ENCODE measurements at regions not wholly inside any gene's neighbourhood (a gene's known extent, or its start where the extent isn't known, plus 50 kb on each side); places are given as distances from the start of the nearest gene placed in this dataset.
"Not testable (repeated sequence)": the region's sequence is repeated elsewhere in the genome, so short reads cannot be mapped to it uniquely, and the experiment has no call there.

DNA sequence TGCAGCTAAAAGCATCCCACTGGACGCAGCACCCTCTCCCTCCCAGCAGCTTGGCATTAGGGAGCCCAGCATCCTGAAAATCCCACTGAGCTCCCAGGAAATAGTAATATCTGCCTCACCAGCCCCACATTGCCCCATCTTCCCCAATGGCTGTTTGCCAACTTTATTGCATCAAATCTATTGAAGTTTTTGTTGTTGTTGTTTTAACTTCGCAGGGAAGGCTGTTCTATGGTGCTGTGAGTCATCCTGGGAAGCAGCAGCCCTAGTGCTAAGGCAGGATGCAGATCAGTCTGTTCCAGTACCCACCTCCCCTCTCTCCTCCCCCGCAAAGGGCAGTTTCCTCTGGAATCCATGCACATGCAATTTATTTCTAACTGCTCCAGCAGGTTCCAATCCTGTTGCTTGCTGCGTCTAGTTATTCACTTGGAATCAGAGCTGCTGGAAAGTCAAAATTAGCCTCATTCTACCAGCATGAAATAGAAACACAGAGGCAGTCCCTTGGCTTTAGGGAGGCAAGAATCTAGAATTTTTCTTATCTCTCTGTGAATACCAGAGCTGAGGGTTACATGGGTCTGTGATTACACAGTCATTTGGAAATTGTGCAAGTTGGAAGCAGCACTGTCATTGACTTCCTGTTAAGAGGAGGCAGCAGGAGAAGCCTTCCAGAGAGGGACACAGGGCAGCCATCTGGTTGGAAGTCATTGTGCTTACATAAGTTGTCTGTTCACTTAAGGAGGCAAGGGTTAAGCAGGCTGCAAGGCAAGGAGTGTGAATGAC is 115.9 kb upstream of the CACUL1 start:
- peak; percentile 76 for DNase-seq (ENCODE audit: low spot score)

DNA sequence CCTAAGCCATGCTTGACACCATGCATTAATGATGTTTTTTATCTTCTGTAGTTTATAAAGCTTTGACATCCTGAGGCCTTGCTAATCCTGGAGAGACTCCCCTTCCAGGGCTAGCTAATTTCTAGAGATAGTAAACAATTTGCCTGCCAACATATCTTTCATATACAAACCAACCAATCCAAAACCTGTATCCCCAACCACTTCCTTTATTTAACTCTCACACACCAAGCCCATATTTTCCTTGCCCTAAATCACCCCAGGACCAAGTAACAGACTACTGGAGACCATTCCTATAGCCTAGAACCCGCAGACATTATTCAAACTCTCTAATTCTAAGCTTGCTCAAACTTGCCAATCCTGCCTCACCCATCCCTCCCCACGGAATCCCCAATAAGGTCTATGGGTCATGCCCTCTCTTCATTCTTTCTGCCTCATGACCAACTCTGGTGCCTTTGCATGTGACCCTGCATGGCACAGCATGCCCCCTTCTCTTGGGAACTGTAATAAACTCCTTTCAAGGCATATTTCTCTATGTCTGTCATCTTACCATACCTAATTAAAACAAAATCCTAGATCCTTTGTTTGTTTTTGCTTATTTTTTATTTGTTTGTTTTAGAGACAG is 116.6 kb upstream of the CACUL1 start:
- no peak for DNase-seq (ENCODE audit: low spot score)

DNA sequence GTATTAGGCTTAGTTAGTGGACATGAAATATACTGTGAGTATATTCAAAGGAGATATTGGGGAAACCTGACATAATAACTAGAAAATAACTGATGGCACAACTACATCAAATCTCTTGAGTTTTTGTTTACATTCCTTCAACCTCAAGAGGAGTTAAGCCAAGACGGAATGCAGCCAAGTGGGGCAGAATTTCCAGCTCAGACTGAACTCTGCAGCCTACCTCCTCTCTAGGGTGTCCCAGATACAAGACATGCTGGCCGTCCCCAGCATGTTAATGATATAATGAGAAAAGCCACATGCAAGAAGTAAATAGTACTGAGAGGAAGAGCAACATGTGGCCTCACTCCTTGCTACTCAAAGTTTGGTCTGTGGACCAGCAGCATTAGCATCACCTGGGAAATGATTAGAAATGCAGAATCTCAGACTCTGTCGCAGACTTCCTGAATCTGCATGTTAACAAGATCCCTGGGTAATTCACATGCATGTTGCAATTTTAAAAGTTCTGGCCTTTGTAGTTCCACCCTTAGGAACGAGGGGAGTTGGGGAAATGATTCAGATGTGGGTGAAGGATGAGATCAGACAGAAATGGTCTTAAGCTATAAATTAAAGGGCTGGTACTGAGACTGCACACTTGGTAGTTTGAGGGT is 118.4 kb upstream of the CACUL1 start:
- no peak for DNase-seq (ENCODE audit: low spot score)

DNA sequence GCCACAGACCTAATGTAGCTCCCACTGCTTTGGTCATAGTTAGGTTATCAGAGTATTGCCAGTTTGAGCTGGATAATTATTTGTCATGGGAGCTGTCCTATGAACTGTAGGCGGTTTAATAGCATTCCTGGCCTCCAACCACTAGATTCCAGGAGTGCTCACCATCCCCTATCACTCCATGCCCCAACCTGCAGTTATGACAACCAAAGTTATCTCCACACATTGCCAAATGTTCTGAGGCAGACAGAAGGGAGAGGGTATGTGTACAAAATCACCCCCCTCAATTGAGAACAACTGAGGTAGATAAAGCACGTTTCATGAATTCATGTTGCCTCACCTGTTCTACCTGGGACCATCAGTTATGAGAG is 119.0 kb upstream of the CACUL1 start:
- no peak for DNase-seq (ENCODE audit: low spot score)

DNA sequence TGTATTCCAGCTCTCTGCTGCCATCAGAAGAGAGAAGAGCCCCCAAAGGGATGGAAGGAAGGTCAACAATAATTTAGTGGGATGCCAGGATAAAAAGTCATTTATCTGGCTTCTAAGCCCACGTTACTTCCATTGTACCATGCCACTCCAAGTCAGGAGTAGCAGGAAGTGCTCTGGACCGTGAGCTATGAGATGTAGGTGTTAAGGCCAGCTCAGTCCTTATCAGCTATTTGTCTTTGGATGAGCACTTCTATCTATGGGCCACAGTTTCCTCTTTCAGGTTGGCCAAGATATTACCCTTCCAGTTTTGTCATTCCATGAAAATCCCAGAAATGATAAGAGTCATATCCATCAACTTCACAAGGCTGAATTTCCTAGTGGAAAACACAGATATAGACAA is 119.4 kb upstream of the CACUL1 start:
- DNase-seq (ENCODE audit: low spot score) = no peak

DNA sequence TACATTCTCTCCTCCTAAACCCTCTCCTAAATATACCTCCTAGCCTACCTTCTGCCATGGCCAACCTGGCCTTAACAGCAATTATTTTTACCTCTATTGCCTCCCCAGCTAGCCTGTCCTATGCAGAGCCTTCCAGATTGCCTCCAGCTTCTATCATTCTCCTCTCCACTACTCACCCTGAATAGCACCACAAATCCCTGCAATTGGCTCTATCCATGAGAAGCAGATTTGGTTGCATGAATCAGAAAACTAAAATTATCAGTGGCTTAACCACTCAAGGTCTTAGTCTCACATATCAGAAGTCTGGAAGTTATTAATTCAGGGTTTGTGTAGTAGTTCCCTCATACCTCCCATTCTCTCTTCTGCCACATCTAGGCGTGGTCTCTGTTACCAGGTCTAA is 120.3 kb upstream of the CACUL1 start:
- no peak for DNase-seq (ENCODE audit: low spot score)

DNA sequence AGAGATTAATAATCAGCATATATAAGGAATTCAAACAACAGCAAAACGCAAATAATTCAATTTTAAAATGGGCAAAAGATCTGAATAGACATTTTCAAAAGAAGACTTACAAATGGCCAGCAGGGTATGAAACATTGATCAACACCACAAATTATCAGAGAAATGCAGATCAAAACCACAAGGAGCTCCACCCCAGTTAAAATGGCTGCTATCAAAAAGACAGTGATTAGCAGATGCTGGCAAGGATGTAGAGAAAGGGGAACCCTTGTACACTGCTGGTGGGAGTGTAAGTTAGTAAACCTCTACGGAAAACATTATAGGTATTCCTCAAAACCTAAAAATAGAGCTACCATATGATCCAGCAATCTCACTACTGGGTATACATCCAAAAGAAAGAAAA is 128.0 kb upstream of the CACUL1 start:
- no peak for DNase-seq (ENCODE audit: low spot score)

DNA sequence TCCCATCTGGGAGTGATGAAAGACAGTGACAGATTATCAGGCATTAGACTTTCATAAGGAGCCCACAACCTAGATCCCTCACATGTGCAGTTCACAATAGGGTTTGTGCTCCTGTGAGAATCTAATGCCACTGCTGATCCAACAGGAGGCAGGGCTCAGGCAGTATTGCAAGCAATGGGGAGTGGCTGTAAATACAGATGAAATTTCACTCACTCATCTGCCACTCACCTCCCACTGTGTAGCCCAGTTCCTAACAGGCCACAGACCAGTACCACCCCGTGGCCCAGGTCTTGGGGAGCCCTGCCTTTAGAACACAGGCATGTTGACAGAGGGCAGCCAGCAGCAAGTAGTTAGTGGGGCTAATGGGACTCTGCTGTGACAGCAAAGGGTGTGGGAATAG is 137.3 kb upstream of the NANOS1 start:
- no peak for DNase-seq (ENCODE audit: low spot score)

DNA sequence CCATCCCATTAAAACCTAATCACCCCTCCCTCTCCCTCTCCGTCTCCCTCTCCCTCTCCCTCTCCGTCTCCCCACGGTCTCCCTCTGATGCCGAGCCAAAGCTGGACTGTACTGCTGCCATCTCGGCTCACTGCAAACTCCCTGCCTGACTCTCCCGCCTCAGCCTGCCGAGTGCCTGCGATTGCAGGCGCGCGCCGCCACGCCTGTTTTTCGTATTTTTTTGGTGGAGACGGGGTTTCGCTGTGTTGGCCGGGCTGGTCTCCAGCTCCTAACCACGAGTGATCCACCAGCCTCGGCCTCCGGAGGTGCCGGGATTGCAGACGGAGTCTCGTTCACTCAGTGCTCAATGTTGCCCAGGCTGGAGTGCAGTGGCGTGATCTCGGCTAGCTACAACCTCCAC is 134.6 kb upstream of the NANOS1 start:
- not testable (repeated sequence) for DNase-seq (ENCODE audit: low spot score)

DNA sequence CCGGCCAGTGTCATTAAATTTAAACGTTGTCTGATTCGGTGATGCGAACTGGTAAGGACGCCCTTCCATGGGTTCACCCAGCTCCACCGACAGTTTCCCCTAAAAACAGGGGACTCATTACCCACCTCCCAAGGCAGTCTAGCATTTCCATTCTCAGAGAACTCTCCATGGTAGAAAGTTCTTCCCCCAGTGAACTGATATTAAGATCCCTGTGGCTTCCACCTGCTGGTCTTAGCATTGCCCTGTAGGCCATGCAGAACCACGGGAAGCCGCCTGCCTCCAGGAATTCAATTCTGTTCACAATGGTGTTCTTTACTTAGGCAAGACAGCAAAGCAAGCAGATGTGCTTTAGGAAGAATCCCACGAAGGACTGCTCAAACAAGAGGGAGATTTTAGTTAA is 128.9 kb upstream of the NANOS1 start:
- no peak for DNase-seq (ENCODE audit: low spot score)

DNA sequence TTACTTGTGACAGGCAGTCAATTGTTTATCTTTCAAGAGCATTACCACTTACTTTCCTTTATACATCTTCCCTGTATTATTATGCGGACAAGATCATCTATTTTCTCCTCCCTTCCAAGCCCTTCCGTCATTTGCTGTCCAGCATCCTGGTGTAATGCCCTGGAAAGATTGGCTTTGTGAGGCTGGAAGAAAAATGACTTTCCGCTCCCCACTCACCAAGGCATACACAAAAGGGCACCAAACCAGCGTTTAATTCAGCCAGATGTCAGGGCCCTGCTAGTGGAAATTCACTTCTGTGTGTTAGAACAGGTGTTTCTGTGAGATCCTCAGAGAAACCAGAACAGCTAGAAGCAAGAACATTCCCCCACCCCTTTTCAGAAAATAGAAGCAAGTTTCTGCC is 128.1 kb upstream of the NANOS1 start:
- DNase-seq (ENCODE audit: low spot score) = no peak

DNA sequence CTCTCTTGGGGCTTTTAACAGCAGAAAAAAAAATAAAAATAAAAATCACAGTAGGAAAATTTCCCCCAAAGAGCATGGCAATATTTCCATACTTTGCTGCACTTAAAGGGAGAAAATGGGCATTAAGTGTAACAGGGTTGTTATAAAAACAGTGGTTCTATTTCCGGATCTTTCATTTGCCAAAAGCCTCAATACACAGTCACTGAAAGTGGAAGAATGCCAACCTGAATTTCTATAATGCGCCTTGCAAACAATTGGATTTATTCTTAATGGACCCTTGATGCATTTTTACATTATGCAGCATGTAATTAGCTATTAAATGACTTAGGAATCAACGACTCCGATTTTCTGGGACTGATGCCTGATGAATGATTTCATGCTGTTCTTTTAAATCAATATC is 127.6 kb upstream of the NANOS1 start:
- no peak for DNase-seq (ENCODE audit: low spot score)

DNA sequence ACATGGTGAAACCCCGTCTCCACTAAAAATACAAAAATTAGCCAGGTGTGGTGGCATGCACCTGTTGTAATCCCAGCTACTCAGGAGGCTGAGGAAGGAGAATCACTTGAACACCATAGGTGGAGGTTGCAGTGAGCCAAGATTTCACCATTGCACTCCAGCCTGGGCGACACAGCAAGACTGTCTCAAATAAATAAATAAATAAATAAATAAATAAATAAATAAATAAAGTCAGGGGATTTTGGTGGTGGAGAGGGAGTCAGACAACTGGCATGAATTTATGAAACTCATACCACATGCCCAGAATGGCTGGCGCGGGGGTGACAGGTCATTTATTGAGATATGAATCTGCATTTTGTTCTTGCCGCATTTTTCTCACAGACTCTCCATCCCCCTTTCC is 126.9 kb upstream of the NANOS1 start:
- not testable (repeated sequence) for DNase-seq (ENCODE audit: low spot score)

DNA sequence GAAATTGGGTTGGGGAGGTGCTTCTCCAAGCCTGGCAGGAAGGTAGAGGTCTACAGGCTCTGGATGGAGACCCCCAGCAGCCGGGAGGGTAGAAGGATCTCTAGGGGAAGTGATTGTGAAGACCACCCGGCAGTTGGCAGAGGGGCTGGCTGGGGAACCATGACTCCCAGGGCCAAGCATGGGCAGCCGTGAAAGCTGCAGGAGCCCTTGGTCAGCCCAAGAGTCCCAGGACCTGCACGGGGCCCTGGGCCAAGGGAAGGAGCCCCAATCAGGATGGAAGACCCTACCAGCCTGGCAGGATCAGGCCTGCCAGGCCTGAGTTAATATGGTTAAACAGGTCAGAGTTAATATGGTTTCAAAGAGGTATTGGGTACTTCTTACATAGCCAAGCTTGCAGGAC is 126.3 kb upstream of the NANOS1 start:
- no peak for DNase-seq (ENCODE audit: low spot score)

DNA sequence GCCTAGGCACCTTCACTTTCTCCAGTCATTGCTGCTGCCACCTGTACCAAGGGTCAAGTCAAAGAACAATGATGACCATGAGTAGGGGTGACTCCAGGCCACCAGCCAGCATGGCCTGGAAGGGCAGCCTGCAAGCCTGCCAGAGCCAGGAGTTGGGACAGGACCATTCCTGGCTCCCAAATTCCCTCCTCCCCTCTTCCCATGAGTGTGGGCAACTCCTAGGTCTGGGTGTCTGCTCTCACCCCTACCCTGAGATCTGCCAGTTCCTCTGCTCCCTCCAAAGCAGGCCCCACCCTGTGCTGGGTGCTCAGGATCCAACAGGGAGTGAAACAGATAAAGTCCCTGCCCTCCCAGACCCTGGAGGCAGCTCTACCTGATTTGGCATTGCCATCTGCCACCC is 125.8 kb upstream of the NANOS1 start:
- DNase-seq (ENCODE audit: low spot score) = no peak

DNA sequence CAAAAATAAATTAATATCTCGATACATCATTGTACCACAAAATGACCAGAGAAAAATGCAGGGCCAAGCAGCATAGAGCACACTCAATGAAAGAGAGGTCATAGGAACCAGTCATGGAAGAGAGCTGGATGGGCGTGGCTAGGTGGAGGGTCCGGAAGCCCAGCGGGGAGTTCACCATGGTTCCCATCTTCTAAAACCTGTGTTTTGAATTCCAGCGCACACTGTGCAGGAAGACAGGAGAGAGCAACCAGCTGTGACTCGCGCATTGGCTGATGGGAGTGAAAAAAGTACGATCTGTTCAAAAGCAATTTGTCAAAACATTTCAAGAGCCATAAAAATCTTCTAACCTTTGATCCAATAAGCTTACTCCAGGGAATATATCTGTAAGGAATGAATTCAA is 125.2 kb upstream of the NANOS1 start:
- no peak for DNase-seq (ENCODE audit: low spot score)

DNA sequence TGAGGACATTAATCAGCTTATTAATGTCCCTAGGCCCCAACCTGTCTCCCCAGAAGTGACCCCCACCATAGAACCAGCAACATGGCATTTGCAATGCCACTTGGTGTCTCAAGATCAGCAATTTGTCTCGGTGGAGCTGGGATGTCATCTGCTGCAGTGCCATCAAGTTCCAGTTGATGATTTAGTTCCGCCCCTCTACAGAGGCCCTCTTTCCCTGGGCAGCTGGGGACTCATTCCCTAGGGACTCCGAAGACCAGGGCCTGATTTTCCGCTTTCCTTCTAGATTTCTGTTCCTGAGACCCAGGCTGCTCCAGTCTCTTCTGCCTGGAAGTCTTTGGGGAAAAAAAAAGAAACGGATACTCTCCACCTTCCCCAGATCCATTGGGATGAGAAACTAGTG is 122.5 kb upstream of the NANOS1 start:
- no peak for DNase-seq (ENCODE audit: low spot score)

DNA sequence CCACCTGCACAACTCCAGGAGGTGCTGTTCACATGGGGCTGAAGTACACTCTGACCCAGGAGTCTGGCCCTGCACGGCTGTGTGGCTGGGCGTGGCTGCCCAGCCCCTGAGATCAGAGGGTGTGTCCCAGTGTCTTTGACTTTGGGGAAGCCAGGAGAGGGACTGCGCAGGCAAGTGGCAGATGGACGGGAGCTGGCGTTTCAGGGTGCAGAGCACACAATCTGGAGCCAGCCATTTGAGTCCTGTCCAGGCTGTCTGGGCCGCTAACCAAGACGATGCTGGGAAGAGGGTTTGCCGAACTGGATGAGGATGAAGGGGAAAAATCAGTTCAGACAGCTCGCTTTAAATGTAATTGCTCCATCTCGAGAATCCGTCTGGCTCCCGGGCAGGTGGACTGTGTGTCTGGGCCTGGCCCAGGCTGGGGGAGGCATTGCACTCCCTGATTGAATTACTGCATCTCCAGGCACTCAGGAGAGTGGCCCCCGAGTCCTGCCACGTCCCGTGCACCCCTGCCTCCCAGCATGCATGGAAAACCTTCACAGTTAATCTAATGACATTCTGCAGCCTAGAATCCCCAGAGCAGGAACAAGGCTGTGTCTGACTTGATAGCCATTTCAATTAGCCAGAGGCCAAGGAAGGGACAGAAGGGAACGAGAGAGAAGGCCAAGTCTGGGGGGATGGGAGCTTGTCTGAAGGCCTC is 120.8 kb upstream of the NANOS1 start:
- peak; percentile 13 for DNase-seq (ENCODE audit: low spot score)

DNA sequence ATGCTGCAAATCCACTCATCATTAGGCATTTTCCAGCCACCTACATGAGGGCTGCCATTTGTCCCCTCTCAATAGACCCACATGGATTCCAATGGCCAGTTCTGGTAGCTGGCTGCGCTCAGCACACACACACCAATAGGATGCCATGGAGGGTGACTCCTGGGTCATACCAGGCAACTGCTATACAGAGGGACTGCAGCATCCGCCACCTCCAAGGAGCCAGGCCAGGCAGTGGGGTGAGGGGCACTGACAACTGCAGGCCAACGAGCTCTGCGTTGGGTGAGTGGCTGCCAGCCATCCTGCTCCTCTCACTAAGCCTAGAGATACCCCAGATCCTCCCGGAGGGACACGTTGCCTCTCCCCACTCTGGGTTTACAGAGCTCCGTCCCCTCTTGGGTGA is 118.8 kb upstream of the NANOS1 start:
- no peak for DNase-seq (ENCODE audit: low spot score)

DNA sequence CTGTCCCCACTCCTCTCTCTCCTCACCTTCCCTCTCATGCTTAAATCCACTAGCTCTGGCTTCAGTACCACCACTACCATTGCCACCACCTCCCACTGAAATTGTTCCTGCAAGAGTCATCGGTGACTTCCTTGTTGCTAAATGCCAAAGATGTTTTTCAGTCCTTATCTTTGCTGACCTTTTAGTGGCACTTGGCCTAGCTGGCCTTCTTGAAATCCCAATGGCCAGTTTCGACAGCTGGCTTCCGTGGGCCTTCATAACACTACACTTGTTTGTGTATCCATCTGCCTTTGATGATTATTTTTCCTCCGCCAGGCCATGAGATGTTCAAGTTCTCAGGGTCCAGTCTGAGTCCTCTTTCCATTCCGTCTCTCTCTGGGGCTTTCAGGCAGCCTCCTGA is 118.2 kb upstream of the NANOS1 start:
- no peak for DNase-seq (ENCODE audit: low spot score)

DNA sequence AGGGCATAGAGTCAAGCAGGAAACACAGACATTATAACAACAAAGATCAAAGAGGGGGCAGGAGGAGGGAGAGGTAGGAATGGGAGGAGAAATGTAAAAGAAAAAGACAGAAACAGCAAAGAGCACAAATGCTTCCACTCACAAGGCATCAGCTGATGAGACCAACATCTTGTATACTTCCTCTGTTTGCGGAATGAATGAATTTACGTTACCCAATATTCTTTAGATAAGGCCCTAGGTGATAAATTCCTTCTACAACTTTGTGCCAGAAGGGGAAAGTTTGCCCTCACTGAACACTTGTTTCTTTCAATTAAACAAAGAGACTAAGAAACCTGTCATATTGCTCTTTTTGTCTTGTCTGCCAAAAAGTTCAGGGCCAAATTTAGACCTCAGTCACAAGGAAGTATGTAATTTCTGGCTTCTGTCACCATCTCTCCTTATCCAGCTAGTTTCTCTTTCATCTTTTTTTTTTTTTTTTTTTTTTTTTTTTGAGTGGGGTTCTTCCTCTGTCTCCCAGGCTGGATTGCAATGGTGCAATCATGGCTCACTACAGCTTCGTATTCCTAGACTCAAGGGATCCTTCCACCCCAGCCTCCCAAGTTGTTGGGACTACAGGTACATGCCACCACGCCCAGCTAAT is 116.4 kb upstream of the NANOS1 start:
- DNase-seq (ENCODE audit: low spot score) = no peak

DNA sequence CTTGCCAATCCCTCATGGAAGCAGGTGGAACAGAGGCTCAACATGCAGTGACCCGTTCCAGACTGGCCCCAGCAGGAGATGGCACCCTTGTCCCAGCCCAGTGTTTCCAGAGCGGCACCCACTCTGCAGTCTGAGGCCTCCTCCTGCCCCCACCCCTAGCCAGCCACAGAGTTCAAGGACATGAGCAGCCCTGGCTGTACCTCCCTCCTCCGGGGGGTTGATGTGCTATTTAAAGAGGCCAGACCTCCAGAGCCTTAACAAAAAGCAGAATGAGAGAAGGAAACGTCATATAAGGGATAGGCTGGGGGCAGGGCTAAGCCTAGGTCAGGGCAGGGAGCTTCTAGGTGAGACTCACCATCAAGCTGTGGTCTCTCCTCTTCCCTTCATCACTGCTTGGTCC is 115.7 kb upstream of the NANOS1 start:
- DNase-seq (ENCODE audit: low spot score) = no peak

DNA sequence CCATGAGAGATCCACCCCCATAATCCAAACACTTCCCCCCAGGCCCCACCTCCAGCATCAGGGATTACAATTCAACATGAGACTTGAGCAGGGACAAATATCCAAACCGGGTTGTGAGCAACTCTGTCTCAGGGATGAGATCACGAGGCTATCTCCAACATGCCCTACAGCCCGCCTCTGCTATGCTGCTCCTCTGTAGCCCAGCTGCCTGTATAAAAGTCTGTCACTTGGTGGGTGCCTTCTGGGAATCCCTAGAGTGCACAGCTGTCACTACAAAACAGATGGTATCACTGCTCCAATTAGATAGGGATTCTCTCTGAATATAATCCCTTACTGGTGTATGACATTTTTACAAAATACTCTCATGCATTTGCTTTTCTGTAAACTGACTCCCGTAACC is 114.9 kb upstream of the NANOS1 start:
- peak; percentile 43 for DNase-seq (ENCODE audit: low spot score)
